Adrenal gland (tissue), 9 donors: ENCODE measurements at regions not wholly inside any gene's neighbourhood (a gene's known extent, or its start where the extent isn't known, plus 50 kb on each side); places are given as distances from the start of the nearest gene placed in this dataset.

ENCODE experiments used
- DNase-seq, 7 donors: peaks; one replicate each; pipeline ENCODE4 v3.0.0-alpha.2; 2019 to 2020
- H3K27ac ChIP-seq, 5 donors: fragments of 200-600 bp; sonication (generic) in 4 of 5; 1 replicate in 3 of 5; 2 replicates in 2 of 5; pipeline versions ENCODE4 v1.5.1 to v1.8.0; 2016 to 2020; ENCODE audit warnings: mild to moderate bottlenecking in 1 of 5
- H3K27me3 ChIP-seq: fragments of 200-600 bp; 2 replicates; pipeline ENCODE4 v1.8.0; 2021
- H3K36me3 ChIP-seq, 2 donors: fragments of 200-600 bp; replicated peaks in 1 of 2; 1 replicate in 1 of 2; 2 replicates in 1 of 2; pipeline versions ENCODE4 v1.5.1 to v1.8.0; 2018 to 2022
- H3K4me1 ChIP-seq, 2 donors: fragments of 200-600 bp; replicated peaks in 1 of 2; 1 replicate in 1 of 2; 2 replicates in 1 of 2; pipeline versions ENCODE4 v1.5.1 to v1.8.0; 2018 to 2021
- H3K4me3 ChIP-seq, 4 donors: fragments of 200-600 bp; sonication (generic) in 3 of 4; one replicate each; pipeline ENCODE4 v1.5.1; 2016 to 2018
- H3K9me3 ChIP-seq, 3 donors: fragments of 200-600 bp; sonication (generic) in 1 of 3; replicated peaks in 1 of 3; 1 replicate in 2 of 3; 2 replicates in 1 of 3; pipeline versions ENCODE4 v1.5.1 to v1.8.0; 2016 to 2021
- CTCF ChIP-seq, 6 experiments: fragments of 450-650 bp in 4 of 6; fragments of 200-600 bp in 2 of 6; sonication (generic) in 1 of 6; IDR thresholded peaks; 1 replicate in 5 of 6; 2 replicates in 1 of 6; pipeline versions ENCODE4 v1.5.1 to v1.8.0; 2016 to 2021; ENCODE audit warnings: antibody characterized with exemption in 6 of 6, mild to moderate bottlenecking in 2 of 6, moderate library complexity in 1 of 6
- POLR2A ChIP-seq, 2 donors: fragments of 450-650 bp; IDR thresholded peaks; one replicate each; pipeline ENCODE4 v1.6.1; 2017; ENCODE audit warnings: antibody characterized with exemption in 2 of 2, mild to moderate bottlenecking in 2 of 2, moderate library complexity in 1 of 2
- WGBS, 4 donors: extraction: QIAGEN DNeasy Blood & Tissue Kit in 2 of 4; methylation state at CpG; one replicate each; pipeline versions ENCODE4 v1.1.5 to v1.1.7; 2013 to 2017; 5-methylcytosine and 5-hydroxymethylcytosine counted together
- intact Hi-C, 2 donors: fragments of 100-400 bp; cut with DNase I; formaldehyde crosslinking; loops; one replicate each; pipeline versions ENCODE4 v1.14.1 to v1.15.0; 2022 to 2023
- donor health status: healthy with polysubstance abuse.
- donor health status: Bipolar disorder and iron deficiency.
- donor health status: DM: yes; HTN: yes; CAD: no.
- donor health status: DM: no; HTN: no; CAD: no.
- donor health status: DM: no; HTN: no; CAD: no.

- Histone ChIP-seq H3K4me1 (peaks cover 10 to 17% of the 10 kb centered on the region in 2 donors), H3K27ac (no peak overlapping the region), H3K27me3 (no peaks in the 10 kb centered on the region), H3K9me3 (no peaks in the 10 kb centered on the region), H3K4me3 (no peak overlapping the region), H3K36me3 (no peaks in the 10 kb centered on the region)
- intact Hi-C loops = no loop called here
- no peak for DNase-seq
- 93 to 99% (median 96%) methylated on average over 2 of the region's 2 CpGs for WGBS, 4 donors
- TF ChIP-seq CTCF (IDR thresholded peaks at IDR 0.05) = no peak
- TF ChIP-seq POLR2A (IDR thresholded peaks at IDR 0.05) = no peak
Measured at GRCh38 chr13:40261947-40262346, 404.5 kb downstream of the FOXO1 start.

GRCh38 chr13:40269086-40269485 lies 397.4 kb downstream of the FOXO1 start:
- H3K27me3 ChIP-seq = no peaks in the 10 kb centered on the region
- H3K27ac ChIP-seq = no peak overlapping the region
- DNase-seq = no peak
- H3K4me1 ChIP-seq = peaks cover 0 to 11% of the 10 kb centered on the region in 2 donors
- WGBS, 4 donors = 49 to 85% (median 76%) methylated on average over 2 of the region's 2 CpGs
- TF ChIP-seq CTCF (IDR thresholded peaks at IDR 0.05) = no peak
- TF ChIP-seq POLR2A (IDR thresholded peaks at IDR 0.05) = no peak
- H3K9me3 ChIP-seq = no peaks in the 10 kb centered on the region
- no peak overlapping the region for H3K4me3 ChIP-seq
- intact Hi-C loops = no loop called here
- H3K36me3 ChIP-seq = no peaks in the 10 kb centered on the region

GRCh38 chr13:40270726-40271125 lies 395.7 kb downstream of the FOXO1 start:
- no peak overlapping the region for H3K27ac ChIP-seq
- TF ChIP-seq POLR2A (IDR thresholded peaks at IDR 0.05) = no peak
- no peak for TF ChIP-seq CTCF (IDR thresholded peaks at IDR 0.05)
- H3K27me3 ChIP-seq = no peaks in the 10 kb centered on the region
- H3K9me3 ChIP-seq = no peaks in the 10 kb centered on the region
- 93 to 100% (median 94%) methylated on average over 1 of the region's 1 CpG for WGBS, 4 donors
- intact Hi-C loops = no loop called here
- no peak overlapping the region for H3K4me3 ChIP-seq
- no peak for DNase-seq
- no peaks in the 10 kb centered on the region for H3K36me3 ChIP-seq
- peaks cover 0 to 11% of the 10 kb centered on the region in 2 donors for H3K4me1 ChIP-seq

- Histone ChIP-seq H3K4me3 (no peak overlapping the region), H3K4me1 (peaks cover 0 to 11% of the 10 kb centered on the region in 2 donors), H3K36me3 (no peaks in the 10 kb centered on the region), H3K9me3 (no peaks in the 10 kb centered on the region), H3K27me3 (no peaks in the 10 kb centered on the region), H3K27ac (peak overlapping the region in 2 of 5 donors; percentile 48 to 56)
- intact Hi-C loops = no loop called here
- WGBS, 4 donors = 53 to 76% (median 64%) methylated on average over 7 of the region's 7 CpGs
- peak in 4 of 7 donors; percentile 17 to 57 (median 32) for DNase-seq
- TF ChIP-seq POLR2A (IDR thresholded peaks at IDR 0.05) (no peak), CTCF (IDR thresholded peaks at IDR 0.05) (no peak)
Measured at GRCh38 chr13:40271271-40271885, 395.1 kb downstream of the FOXO1 start.
